GM12878 (cell line): ENCODE measurements at regions not wholly inside any gene's neighbourhood (a gene's known extent, or its start where the extent isn't known, plus 50 kb on each side); places are given as distances from the start of the nearest gene placed in this dataset.

ENCODE experiments used
- ATAC-seq: fragments of 200-7000 bp; cut with Tn5 transposase; 3 replicates; pipeline ENCODE4 v1.9.1; 2020; ENCODE audit warnings: mild to moderate bottlenecking, moderate library complexity
- BruUV-seq: library from RNA; stranded (reverse); fragments of 400-500 nt; replicated peaks from 2 replicates; lab custom pipeline; 2021; lab: Mats Ljungman, UMichigan
- CTCF ChIA-PET: fragments of 300-600 bp; sonication (Branson Sonifier 250); formaldehyde crosslinking; extraction: SDS; loops from one replicate; lab custom pipeline; 2021; ENCODE audit warnings: inconsistent platforms; lab: Yijun Ruan, JAX
- POLR2A ChIA-PET: fragments of 350-600 bp; formaldehyde crosslinking; extraction: SDS; loops from one replicate; lab custom pipeline; 2021; ENCODE audit warnings: inconsistent platforms; lab: Charles Lee
- RAD21 ChIA-PET: fragments of 300-600 bp; sonication (Branson Sonifier 250); formaldehyde crosslinking; loops from one replicate; lab custom pipeline; 2023; ENCODE audit warnings: antibody characterized with exemption; ENCODE audit not compliant: unreplicated experiment; lab: Charles Lee
- SMC1A ChIA-PET: fragments of 300-600 bp; sonication (Branson Sonifier 250); formaldehyde crosslinking; loops from one replicate; lab custom pipeline; 2023; ENCODE audit not compliant: unreplicated experiment, uncharacterized antibody; lab: Charles Lee
- DNase-seq: peaks from one replicate; pipeline ENCODE4 v3.0.0-alpha.2; 2011; ENCODE audit warnings: low read depth, low spot score
- FAIRE-seq: peaks from 3 replicates; lab custom pipeline; 2011; peaks lifted over from hg19 to GRCh38; lab: Jason Lieb, UNC
- H2AFZ ChIP-seq: 2 replicates; pipeline ENCODE4 v1.6.0; 2011; ENCODE audit warnings: low read depth, low read length, control low read depth; ENCODE audit not compliant: control insufficient read depth
- H3K27ac ChIP-seq: 2 replicates; pipeline ENCODE4 v1.5.1; 2011; ENCODE audit warnings: control low read depth; ENCODE audit not compliant: control insufficient read depth, insufficient read depth
- H3K27me3 ChIP-seq, 2 experiments: replicated peaks in 1 of 2; 2 replicates each; pipeline versions ENCODE4 v1.6.0 to v1.6.1; 2011; ENCODE audit warnings: low read length in 1 of 2; ENCODE audit not compliant: control insufficient read depth in 2 of 2, insufficient read depth in 2 of 2
- H3K36me3 ChIP-seq, 2 experiments: 2 replicates each; pipeline ENCODE4 v1.5.1; 2011; ENCODE audit warnings: low read length in 1 of 2; ENCODE audit not compliant: control insufficient read depth in 2 of 2, insufficient read depth in 2 of 2
- H3K4me1 ChIP-seq: 2 replicates; pipeline ENCODE4 v1.6.1; 2011; ENCODE audit warnings: mild to moderate bottlenecking, low read length, moderate library complexity, mixed read lengths; ENCODE audit not compliant: control insufficient read depth, insufficient read depth
- H3K4me2 ChIP-seq: 2 replicates; pipeline ENCODE4 v1.6.0; 2011; ENCODE audit warnings: control low read depth; ENCODE audit not compliant: control insufficient read depth, insufficient read depth
- H3K4me3 ChIP-seq: fragments of 200-600 bp; sonication (generic); 2 replicates; pipeline ENCODE4 v1.5.1; 2016
- H3K79me2 ChIP-seq: 2 replicates; pipeline ENCODE4 v1.6.0; 2011; ENCODE audit warnings: low read length; ENCODE audit not compliant: control insufficient read depth, insufficient read depth
- H3K9ac ChIP-seq: 2 replicates; pipeline ENCODE4 v1.8.0; 2011; ENCODE audit warnings: low read length, control low read depth, mixed read lengths; ENCODE audit not compliant: control insufficient read depth, insufficient read depth
- H3K9me3 ChIP-seq: replicated peaks from 3 replicates; pipeline ENCODE4 v1.5.1; 2011; ENCODE audit warnings: mild to moderate bottlenecking, low read length; ENCODE audit not compliant: control insufficient read depth, insufficient read depth
- H4K20me1 ChIP-seq: 2 replicates; pipeline ENCODE4 v1.6.0; 2011; ENCODE audit not compliant: control insufficient read depth, insufficient read depth
- BRCA1 ChIP-seq: IDR thresholded peaks from 2 replicates; pipeline ENCODE4 v1.6.1; 2011; ENCODE audit warnings: low read depth, low read length, improper control_type of control experiment
- CBX5 ChIP-seq: sonication (generic); IDR thresholded peaks from 2 replicates; pipeline ENCODE4 v1.6.1; 2016; ENCODE audit warnings: low read depth, moderate library complexity, mild to moderate bottlenecking, inconsistent platforms
- FOXM1 ChIP-seq: IDR thresholded peaks from 2 replicates; pipeline ENCODE4 v1.6.1; 2012; ENCODE audit warnings: low read depth, mild to moderate bottlenecking, inconsistent platforms, low read length, moderate library complexity
- KLF5 ChIP-seq: fragments of 450-650 bp; IDR thresholded peaks from 2 replicates; pipeline ENCODE4 v1.6.1; 2014; ENCODE audit warnings: mild to moderate bottlenecking; ENCODE audit not compliant: partially characterized antibody
- MEF2B ChIP-seq: fragments of 450-650 bp; IDR thresholded peaks from 2 replicates; pipeline ENCODE4 v1.6.1; 2018; ENCODE audit warnings: mild to moderate bottlenecking, moderate library complexity; ENCODE audit not compliant: partially characterized antibody, poor library complexity, severe bottlenecking
- RAD21 ChIP-seq: IDR thresholded peaks from 2 replicates; pipeline ENCODE4 v1.6.1; 2011; ENCODE audit warnings: mild to moderate bottlenecking, low read depth, low read length, moderate library complexity; ENCODE audit not compliant: insufficient read depth
- RB1 ChIP-seq: fragments of 450-650 bp; formaldehyde crosslinking; IDR thresholded peaks from 2 replicates; pipeline ENCODE4 v1.6.1; 2017; ENCODE audit warnings: mild to moderate bottlenecking, borderline replicate concordance
- SIX5 ChIP-seq: IDR thresholded peaks from 2 replicates; pipeline ENCODE4 v1.6.1; 2011; ENCODE audit warnings: mild to moderate bottlenecking, low read depth, low read length, moderate library complexity; ENCODE audit not compliant: severe bottlenecking
- SMC3 ChIP-seq: IDR thresholded peaks from 2 replicates; pipeline ENCODE4 v1.6.1; 2011; ENCODE audit warnings: low read length, improper control_type of control experiment, borderline replicate concordance
- WRNIP1 ChIP-seq: IDR thresholded peaks from 2 replicates; pipeline ENCODE4 v1.6.1; 2011; ENCODE audit warnings: low read depth, low read length, improper control_type of control experiment, borderline replicate concordance
- YBX1 ChIP-seq: fragments of 450-650 bp; IDR thresholded peaks from 2 replicates; pipeline ENCODE4 v1.6.1; 2016; ENCODE audit warnings: antibody characterized with exemption
- YY1 ChIP-seq: IDR thresholded peaks from 2 replicates; pipeline ENCODE4 v1.6.1; 2011; ENCODE audit warnings: low read depth, mild to moderate bottlenecking, low read length
- WGBS: methylation state at CpG from one replicate; pipeline ENCODE4 v1.1.6; 2016; ENCODE audit warnings: low lambda C conversion rate; ENCODE audit not compliant: insufficient replicate concordance, insufficient coverage; ENCODE audit errors: missing lambda C conversion rate; 5-methylcytosine and 5-hydroxymethylcytosine counted together
- in situ Hi-C: fragments of 300-500 bp; cut with MboI; formaldehyde crosslinking; loops from 9 replicates; pipeline ENCODE4 v1.14.3; 2018; ENCODE audit warnings: mixed read lengths
- intact Hi-C: fragments of 100-400 bp; cut with micrococcal nuclease; formaldehyde crosslinking; loops from one replicate; pipeline ENCODE4 v1.14.2; 2022; ENCODE audit not compliant: unreplicated experiment
- TF ChIP-seq, protein P1 (sequence below): IDR thresholded peaks from 2 replicates; pipeline ENCODE4 v1.6.1; 2011; ENCODE audit warnings: borderline replicate concordance, low read depth, mild to moderate bottlenecking, moderate library complexity, mixed read lengths, low read length; ENCODE audit not compliant: insufficient read depth; ENCODE audit errors: extremely low read length
- TF ChIP-seq, protein P2 (sequence below), 3 experiments: IDR thresholded peaks in 2 of 3; conservative IDR thresholded peaks in 1 of 3; 2 replicates each; pipeline ENCODE4 v1.5.1; 2011; ENCODE audit warnings: low read depth in 3 of 3, low read length in 3 of 3, mild to moderate bottlenecking in 3 of 3, control low read depth in 2 of 3, moderate library complexity in 2 of 3, inconsistent platforms in 1 of 3, mixed read lengths in 1 of 3; ENCODE audit not compliant: control insufficient read depth in 2 of 3, insufficient read depth in 1 of 3; ENCODE audit errors: extremely low read depth in 1 of 3
- TF ChIP-seq, protein P3 (sequence below): IDR thresholded peaks from 2 replicates; pipeline ENCODE4 v1.6.1; 2012; ENCODE audit warnings: low read depth, low read length, improper control_type of control experiment
- TF ChIP-seq, protein P4 (sequence below): fragments of 450-650 bp; IDR thresholded peaks from 2 replicates; pipeline ENCODE4 v1.6.1; 2016; ENCODE audit warnings: mild to moderate bottlenecking

GRCh38 chr13:29923554-29924481, 73.4 kb upstream of the UBL3 start:
- Histone ChIP-seq H3K27me3 (no peaks in the 10 kb centered on the region), H3K9me3 (no peaks in the 10 kb centered on the region), H3K36me3 (no peaks in the 10 kb centered on the region), H4K20me1 (no peaks in the 10 kb centered on the region), H3K4me2 (no peak overlapping the region), H3K9ac (no peak overlapping the region), H3K4me3 (no peak overlapping the region), H3K4me1 (peaks cover 5% of the 10 kb centered on the region; the same call in 1 of the 2 replicates), H2AFZ (peak overlapping the region; percentile 1; the same call in 1 of the 2 replicates), H3K79me2 (no peaks in the 10 kb centered on the region), H3K27ac (no peak overlapping the region)
- in situ Hi-C loops (loop anchor here (5.0 kb wide), 1 partner anchor 152 kb away; no protein-coding TSS in a partner anchor), intact Hi-C loops (loop anchor here (5.0 kb wide), 2 partner anchors 77 to 152 kb away; no protein-coding TSS in a partner anchor)
- 40% methylated on average over 12 of the region's 12 CpGs for WGBS
- no TSS peak for BruUV-seq
- CTCF ChIA-PET = interaction anchor here (0.6 to 11.6 kb wide), 48 partner anchors 10 to 416 kb away, joined by 3 to 225 read pairs (median 4); partner anchors contain the start of gene UBL3
- ATAC-seq (peak; percentile 89), DNase-seq (no peak), FAIRE-seq (no peak)
- RAD21 ChIA-PET = interaction anchor here (0.6 to 4.3 kb wide), 7 partner anchors 11 to 317 kb away, joined by 3 to 73 read pairs (median 8); no protein-coding TSS in a partner anchor
- SMC1A ChIA-PET = interaction anchor here (0.6 to 9.1 kb wide), 17 partner anchors 9 to 196 kb away, joined by 3 to 119 read pairs (median 3); no protein-coding TSS in a partner anchor
- POLR2A ChIA-PET = interaction anchor here (1.6 kb wide), 1 partner anchor 16 kb away, joined by 5 read pairs; no protein-coding TSS in a partner anchor
- TF ChIP-seq, protein P1, sequence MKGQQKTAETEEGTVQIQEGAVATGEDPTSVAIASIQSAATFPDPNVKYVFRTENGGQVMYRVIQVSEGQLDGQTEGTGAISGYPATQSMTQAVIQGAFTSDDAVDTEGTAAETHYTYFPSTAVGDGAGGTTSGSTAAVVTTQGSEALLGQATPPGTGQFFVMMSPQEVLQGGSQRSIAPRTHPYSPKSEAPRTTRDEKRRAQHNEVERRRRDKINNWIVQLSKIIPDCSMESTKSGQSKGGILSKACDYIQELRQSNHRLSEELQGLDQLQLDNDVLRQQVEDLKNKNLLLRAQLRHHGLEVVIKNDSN = peak; percentile 34
- TF ChIP-seq RB1 = no peak
- TF ChIP-seq YY1 = peak; percentile 34; the same call in 1 of the 2 replicates
- TF ChIP-seq, protein P2, sequence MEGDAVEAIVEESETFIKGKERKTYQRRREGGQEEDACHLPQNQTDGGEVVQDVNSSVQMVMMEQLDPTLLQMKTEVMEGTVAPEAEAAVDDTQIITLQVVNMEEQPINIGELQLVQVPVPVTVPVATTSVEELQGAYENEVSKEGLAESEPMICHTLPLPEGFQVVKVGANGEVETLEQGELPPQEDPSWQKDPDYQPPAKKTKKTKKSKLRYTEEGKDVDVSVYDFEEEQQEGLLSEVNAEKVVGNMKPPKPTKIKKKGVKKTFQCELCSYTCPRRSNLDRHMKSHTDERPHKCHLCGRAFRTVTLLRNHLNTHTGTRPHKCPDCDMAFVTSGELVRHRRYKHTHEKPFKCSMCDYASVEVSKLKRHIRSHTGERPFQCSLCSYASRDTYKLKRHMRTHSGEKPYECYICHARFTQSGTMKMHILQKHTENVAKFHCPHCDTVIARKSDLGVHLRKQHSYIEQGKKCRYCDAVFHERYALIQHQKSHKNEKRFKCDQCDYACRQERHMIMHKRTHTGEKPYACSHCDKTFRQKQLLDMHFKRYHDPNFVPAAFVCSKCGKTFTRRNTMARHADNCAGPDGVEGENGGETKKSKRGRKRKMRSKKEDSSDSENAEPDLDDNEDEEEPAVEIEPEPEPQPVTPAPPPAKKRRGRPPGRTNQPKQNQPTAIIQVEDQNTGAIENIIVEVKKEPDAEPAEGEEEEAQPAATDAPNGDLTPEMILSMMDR (IDR thresholded peaks at IDR 0.05 in 2 of 3, conservative IDR thresholded peaks at IDR 0.05 in 1 of 3; ENCODE audit: control insufficient read depth in 2 of 3, extremely low read depth in 1 of 3, insufficient read depth in 1 of 3, low read depth in 3 of 3, low read length in 3 of 3) = peak; percentile 49 to 89 (median 89)
- no peak for TF ChIP-seq FOXM1
- no peak for TF ChIP-seq YBX1
- TF ChIP-seq WRNIP1 = no peak
- TF ChIP-seq BRCA1 = no peak
- peak; percentile 54 for TF ChIP-seq SMC3
- TF ChIP-seq CBX5 = 0 out of 2 replicates have a peak, but pooled peaks have one; percentile 28
- no peak for TF ChIP-seq KLF5
- no peak for TF ChIP-seq SIX5
- TF ChIP-seq MEF2B = no peak
- TF ChIP-seq, protein P3, sequence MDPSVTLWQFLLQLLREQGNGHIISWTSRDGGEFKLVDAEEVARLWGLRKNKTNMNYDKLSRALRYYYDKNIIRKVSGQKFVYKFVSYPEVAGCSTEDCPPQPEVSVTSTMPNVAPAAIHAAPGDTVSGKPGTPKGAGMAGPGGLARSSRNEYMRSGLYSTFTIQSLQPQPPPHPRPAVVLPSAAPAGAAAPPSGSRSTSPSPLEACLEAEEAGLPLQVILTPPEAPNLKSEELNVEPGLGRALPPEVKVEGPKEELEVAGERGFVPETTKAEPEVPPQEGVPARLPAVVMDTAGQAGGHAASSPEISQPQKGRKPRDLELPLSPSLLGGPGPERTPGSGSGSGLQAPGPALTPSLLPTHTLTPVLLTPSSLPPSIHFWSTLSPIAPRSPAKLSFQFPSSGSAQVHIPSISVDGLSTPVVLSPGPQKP = no peak
- TF ChIP-seq, protein P4, sequence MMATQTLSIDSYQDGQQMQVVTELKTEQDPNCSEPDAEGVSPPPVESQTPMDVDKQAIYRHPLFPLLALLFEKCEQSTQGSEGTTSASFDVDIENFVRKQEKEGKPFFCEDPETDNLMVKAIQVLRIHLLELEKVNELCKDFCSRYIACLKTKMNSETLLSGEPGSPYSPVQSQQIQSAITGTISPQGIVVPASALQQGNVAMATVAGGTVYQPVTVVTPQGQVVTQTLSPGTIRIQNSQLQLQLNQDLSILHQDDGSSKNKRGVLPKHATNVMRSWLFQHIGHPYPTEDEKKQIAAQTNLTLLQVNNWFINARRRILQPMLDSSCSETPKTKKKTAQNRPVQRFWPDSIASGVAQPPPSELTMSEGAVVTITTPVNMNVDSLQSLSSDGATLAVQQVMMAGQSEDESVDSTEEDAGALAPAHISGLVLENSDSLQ = no peak
- peak; percentile 58 for TF ChIP-seq RAD21
